ENCODE measurements at regions not wholly inside any gene's neighbourhood (a gene's known extent, or its start where the extent isn't known, plus 50 kb on each side); places are given as distances from the start of the nearest gene placed in this dataset.

DNA sequence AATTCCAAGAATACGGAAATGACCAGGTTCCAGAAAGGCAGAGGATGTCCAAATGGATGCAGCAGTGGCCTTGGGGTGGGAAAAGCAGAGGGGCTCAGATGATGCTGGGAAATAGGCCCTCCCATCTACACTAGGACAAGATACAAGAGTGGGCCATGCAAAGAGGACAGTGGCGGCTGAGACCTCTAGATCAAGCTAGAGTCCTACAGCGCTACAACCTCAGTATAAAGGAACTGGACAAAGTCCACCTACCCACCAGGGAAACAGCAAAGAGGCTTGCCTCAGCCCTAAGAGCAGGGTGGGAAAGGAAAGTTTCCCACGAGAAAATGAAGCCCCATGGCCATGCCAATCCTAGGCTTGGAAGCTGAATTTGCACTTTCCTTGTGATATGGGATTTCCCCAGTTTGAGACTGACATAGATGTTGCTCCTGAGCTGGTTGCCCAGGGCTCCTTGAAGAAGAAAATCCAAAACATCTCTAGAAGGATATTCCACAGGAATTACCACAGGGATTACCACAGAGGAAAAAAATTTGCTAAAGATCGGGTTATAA is 282.2 kb downstream of the MREG start:
- Mint-ChIP-seq H3K9me3 (ENCODE audit: unreplicated experiment) (no peaks in the 10 kb centered on the region), H3K27me3 (ENCODE audit: unreplicated experiment) (no peaks in the 10 kb centered on the region), H3K4me1 (ENCODE audit: low read depth, unreplicated experiment) (no peaks in the 10 kb centered on the region), H3K27ac (ENCODE audit: unreplicated experiment) (no peak overlapping the region), H3K4me3 (ENCODE audit: unreplicated experiment) (no peak overlapping the region), H3K36me3 (ENCODE audit: unreplicated experiment) (no peaks in the 10 kb centered on the region)
- DNase-seq: no peak
- TF ChIP-seq, protein P1, sequence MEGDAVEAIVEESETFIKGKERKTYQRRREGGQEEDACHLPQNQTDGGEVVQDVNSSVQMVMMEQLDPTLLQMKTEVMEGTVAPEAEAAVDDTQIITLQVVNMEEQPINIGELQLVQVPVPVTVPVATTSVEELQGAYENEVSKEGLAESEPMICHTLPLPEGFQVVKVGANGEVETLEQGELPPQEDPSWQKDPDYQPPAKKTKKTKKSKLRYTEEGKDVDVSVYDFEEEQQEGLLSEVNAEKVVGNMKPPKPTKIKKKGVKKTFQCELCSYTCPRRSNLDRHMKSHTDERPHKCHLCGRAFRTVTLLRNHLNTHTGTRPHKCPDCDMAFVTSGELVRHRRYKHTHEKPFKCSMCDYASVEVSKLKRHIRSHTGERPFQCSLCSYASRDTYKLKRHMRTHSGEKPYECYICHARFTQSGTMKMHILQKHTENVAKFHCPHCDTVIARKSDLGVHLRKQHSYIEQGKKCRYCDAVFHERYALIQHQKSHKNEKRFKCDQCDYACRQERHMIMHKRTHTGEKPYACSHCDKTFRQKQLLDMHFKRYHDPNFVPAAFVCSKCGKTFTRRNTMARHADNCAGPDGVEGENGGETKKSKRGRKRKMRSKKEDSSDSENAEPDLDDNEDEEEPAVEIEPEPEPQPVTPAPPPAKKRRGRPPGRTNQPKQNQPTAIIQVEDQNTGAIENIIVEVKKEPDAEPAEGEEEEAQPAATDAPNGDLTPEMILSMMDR (IDR thresholded peaks at IDR 0.05; ENCODE audit: partially characterized antibody, unreplicated experiment): no peak

DNA sequence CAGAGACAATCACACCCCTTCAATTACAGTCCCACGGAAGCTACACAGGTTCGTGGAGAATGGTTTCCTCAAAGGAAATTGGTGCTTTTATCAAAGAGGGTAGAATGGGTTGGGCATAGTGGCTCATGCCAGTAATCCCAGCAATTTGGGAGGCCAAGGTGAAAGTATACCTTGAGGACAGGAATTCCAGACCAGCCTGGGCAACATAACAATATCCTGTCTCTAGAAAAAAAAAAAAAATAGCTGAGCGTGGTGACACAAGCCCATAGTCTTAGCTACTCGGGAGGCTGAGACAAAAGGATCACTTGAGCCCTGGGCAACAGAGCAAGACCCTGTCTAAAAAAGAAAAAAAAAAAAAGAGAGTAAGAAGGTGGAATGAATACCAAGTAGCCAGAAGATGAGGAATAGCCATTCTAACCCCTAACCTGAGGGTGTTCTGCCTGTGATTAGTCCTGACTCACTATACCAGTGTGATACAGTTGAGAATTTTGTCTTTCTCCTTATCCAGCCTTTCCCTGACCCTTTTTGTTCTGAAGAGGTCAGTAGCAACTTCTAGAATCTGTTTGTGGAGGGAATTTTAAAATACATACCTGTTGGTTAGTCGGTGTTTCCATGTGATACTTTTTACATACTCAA is 283.2 kb downstream of the MREG start:
- TF ChIP-seq, protein P1 (IDR thresholded peaks at IDR 0.05; ENCODE audit: partially characterized antibody, unreplicated experiment): no peak
- Mint-ChIP-seq H3K36me3 (ENCODE audit: unreplicated experiment) (no peaks in the 10 kb centered on the region), H3K9me3 (ENCODE audit: unreplicated experiment) (no peaks in the 10 kb centered on the region), H3K27me3 (ENCODE audit: unreplicated experiment) (no peaks in the 10 kb centered on the region), H3K4me1 (ENCODE audit: low read depth, unreplicated experiment) (no peaks in the 10 kb centered on the region), H3K27ac (ENCODE audit: unreplicated experiment) (no peak overlapping the region), H3K4me3 (ENCODE audit: unreplicated experiment) (no peak overlapping the region)
- DNase-seq: no peak

DNA sequence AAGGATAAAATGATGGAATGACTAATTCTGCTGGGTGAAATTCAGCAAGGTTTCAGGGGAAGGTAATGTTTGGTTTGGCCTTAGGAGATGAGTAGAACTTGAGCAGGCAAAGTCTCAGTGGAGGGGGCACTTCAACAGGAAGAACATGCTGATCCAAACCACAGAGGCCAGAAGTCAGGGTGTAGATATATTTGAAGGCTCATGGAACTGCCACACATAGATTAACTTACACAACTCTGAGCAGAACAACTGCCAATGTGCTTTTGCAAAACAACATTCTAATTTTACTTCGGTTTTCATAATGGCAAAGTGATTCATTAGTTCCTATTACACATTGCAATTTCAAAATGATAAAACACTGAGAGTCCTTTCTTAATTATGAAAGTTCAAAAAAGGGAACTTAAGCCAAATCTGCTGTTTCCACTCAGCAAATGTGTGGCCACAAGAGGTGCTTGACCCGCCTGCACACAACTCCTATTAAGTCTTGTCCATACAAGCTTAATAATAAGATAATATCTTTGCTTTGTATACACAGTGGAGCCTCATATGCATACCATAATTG is 284.8 kb downstream of the MREG start:
- Mint-ChIP-seq H3K27ac (ENCODE audit: unreplicated experiment) (no peak overlapping the region), H3K36me3 (ENCODE audit: unreplicated experiment) (no peaks in the 10 kb centered on the region), H3K4me1 (ENCODE audit: low read depth, unreplicated experiment) (no peaks in the 10 kb centered on the region), H3K4me3 (ENCODE audit: unreplicated experiment) (no peak overlapping the region), H3K9me3 (ENCODE audit: unreplicated experiment) (no peaks in the 10 kb centered on the region), H3K27me3 (ENCODE audit: unreplicated experiment) (no peaks in the 10 kb centered on the region)
- TF ChIP-seq, protein P1 (IDR thresholded peaks at IDR 0.05; ENCODE audit: partially characterized antibody, unreplicated experiment): no peak
- no peak for DNase-seq

DNA sequence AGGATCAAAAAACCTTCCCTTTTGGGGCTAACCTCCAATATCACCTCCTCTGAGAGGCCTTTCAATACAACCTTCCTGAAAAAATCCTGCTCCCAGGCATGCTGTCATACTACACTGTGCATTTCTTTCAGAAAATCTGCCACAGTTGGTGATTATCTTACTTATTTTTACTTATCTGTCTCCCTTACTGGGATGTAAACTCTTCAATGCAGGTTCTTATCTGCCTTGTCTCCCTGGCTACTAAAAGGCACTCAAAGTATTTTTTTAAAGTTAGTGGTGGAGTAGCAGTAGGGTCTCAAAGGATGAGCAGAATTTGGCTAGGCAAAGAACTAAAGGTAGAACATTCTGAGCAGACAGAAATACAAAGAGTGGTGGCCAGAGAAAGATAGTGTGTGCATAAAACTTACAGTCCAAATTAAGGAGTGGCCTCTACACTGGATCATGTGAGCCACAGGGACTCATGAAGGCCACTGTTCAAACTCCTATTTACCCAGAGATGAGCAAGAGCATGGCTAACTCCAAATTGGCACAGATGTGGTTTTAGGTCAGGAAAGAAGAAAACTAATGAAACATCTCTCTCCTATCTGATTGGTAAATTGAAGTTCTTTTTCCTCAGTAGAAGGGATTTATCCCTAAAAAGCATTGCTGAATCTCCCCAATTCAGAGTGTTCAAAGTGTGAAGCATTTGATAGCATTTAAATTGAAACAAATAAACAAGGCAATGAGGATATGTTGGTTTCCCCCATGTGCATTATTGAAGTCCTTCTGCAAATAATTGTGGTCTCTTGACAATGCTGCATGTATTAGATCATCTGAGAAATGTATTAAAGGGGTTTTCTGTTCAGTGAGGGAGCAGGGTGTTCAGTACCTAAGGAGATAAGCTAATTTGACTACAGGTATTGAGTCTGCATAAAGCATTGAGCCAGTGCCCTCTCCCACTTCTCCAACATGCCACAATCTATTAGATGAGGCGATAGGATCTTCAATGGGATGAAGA is 285.5 kb downstream of the MREG start:
- TF ChIP-seq, protein P1 (IDR thresholded peaks at IDR 0.05; ENCODE audit: partially characterized antibody, unreplicated experiment): no peak
- Mint-ChIP-seq H3K27me3 (ENCODE audit: unreplicated experiment) (no peaks in the 10 kb centered on the region), H3K4me3 (ENCODE audit: unreplicated experiment) (no peak overlapping the region), H3K9me3 (ENCODE audit: unreplicated experiment) (no peaks in the 10 kb centered on the region), H3K4me1 (ENCODE audit: low read depth, unreplicated experiment) (no peaks in the 10 kb centered on the region), H3K36me3 (ENCODE audit: unreplicated experiment) (no peaks in the 10 kb centered on the region), H3K27ac (ENCODE audit: unreplicated experiment) (no peak overlapping the region)
- no peak for DNase-seq
